Mesenchymal stem cell (in vitro differentiated cells and primary cell): ENCODE measurements at regions not wholly inside any gene's neighbourhood (a gene's known extent, or its start where the extent isn't known, plus 50 kb on each side); places are given as distances from the start of the nearest gene placed in this dataset.

Source experiments
- DNase-seq: peaks from one replicate; pipeline ENCODE4 v3.0.0-alpha.2; 2013
- H2AFZ ChIP-seq: one replicate; pipeline ENCODE4 v1.6.1; 2013; ENCODE audit warnings: low read depth, mild to moderate bottlenecking, control low read depth, inconsistent platforms, low read length, moderate library complexity
- H2AK5ac ChIP-seq: 2 replicates; pipeline ENCODE4 v1.6.1; 2013; ENCODE audit warnings: low read length, moderate library complexity, mild to moderate bottlenecking, inconsistent platforms; ENCODE audit not compliant: severe bottlenecking
- H2BK120ac ChIP-seq: one replicate; pipeline ENCODE4 v1.6.1; 2013; ENCODE audit warnings: low read depth, mild to moderate bottlenecking, inconsistent platforms, low read length, moderate library complexity
- H2BK12ac ChIP-seq, 2 experiments: one replicate each; pipeline ENCODE4 v1.6.1; 2013; ENCODE audit warnings: inconsistent platforms in 2 of 2, low read length in 2 of 2, mild to moderate bottlenecking in 2 of 2, moderate library complexity in 2 of 2, control low read depth in 1 of 2
- H2BK15ac ChIP-seq: one replicate; pipeline ENCODE4 v1.6.1; 2013; ENCODE audit warnings: mild to moderate bottlenecking, low read depth, inconsistent platforms; ENCODE audit not compliant: poor library complexity, severe bottlenecking
- H2BK5ac ChIP-seq: 2 replicates; pipeline ENCODE4 v1.6.1; 2013; ENCODE audit warnings: low read depth, mild to moderate bottlenecking, low read length, control low read depth, inconsistent platforms; ENCODE audit not compliant: poor library complexity, severe bottlenecking
- H3K14ac ChIP-seq, 2 experiments: one replicate each; pipeline ENCODE4 v1.6.1; 2013; ENCODE audit warnings: inconsistent platforms in 2 of 2, low read length in 2 of 2, control low read depth in 1 of 2, mild to moderate bottlenecking in 1 of 2, moderate library complexity in 1 of 2
- H3K18ac ChIP-seq, 2 experiments: one replicate each; pipeline ENCODE4 v1.6.1; 2013; ENCODE audit warnings: inconsistent platforms in 2 of 2, low read length in 2 of 2, control low read depth in 1 of 2, low read depth in 1 of 2, mild to moderate bottlenecking in 1 of 2
- H3K23ac ChIP-seq, 2 experiments: one replicate each; pipeline ENCODE4 v1.6.1; 2013; ENCODE audit warnings: inconsistent platforms in 2 of 2, low read length in 2 of 2, mild to moderate bottlenecking in 2 of 2, moderate library complexity in 2 of 2, control low read depth in 1 of 2
- H3K27ac ChIP-seq: 2 replicates; pipeline ENCODE4 v1.5.1; 2013; ENCODE audit warnings: mild to moderate bottlenecking, moderate library complexity, low read length, control low read depth, inconsistent platforms; ENCODE audit not compliant: poor library complexity, severe bottlenecking
- H3K27me3 ChIP-seq, 2 experiments: 2 replicates each; pipeline versions ENCODE4 v1.6.1 to v1.7.0; 2013; ENCODE audit warnings: low read length in 2 of 2, mild to moderate bottlenecking in 2 of 2, moderate library complexity in 2 of 2, control low read depth in 1 of 2, inconsistent platforms in 1 of 2; ENCODE audit not compliant: control insufficient read depth in 1 of 2, insufficient read depth in 1 of 2
- H3K36me3 ChIP-seq, 2 experiments: 2 replicates each; pipeline versions ENCODE4 v1.6.1 to v1.7.0; 2013; ENCODE audit warnings: low read length in 2 of 2, control low read depth in 1 of 2, inconsistent platforms in 1 of 2, low read depth in 1 of 2, mild to moderate bottlenecking in 1 of 2; ENCODE audit not compliant: insufficient read depth in 2 of 2, control insufficient read depth in 1 of 2
- H3K4ac ChIP-seq, 2 experiments: one replicate each; pipeline ENCODE4 v1.6.1; 2013; ENCODE audit warnings: inconsistent platforms in 2 of 2, low read length in 2 of 2, mild to moderate bottlenecking in 2 of 2, moderate library complexity in 2 of 2, control low read depth in 1 of 2, low read depth in 1 of 2
- H3K4me1 ChIP-seq: 2 replicates; pipeline ENCODE4 v1.6.1; 2013; ENCODE audit warnings: low read depth, low read length, control low read depth; ENCODE audit not compliant: control insufficient read depth, insufficient read depth
- H3K4me2 ChIP-seq: 2 replicates; pipeline ENCODE4 v1.6.1; 2013; ENCODE audit warnings: low read length, mild to moderate bottlenecking, inconsistent platforms; ENCODE audit not compliant: poor library complexity, severe bottlenecking
- H3K4me3 ChIP-seq, 2 experiments: 2 replicates each; pipeline versions ENCODE4 v1.5.1 to v1.7.0; 2013; ENCODE audit warnings: low read length in 2 of 2, mild to moderate bottlenecking in 2 of 2, control low read depth in 1 of 2, low read depth in 1 of 2; ENCODE audit not compliant: insufficient read depth in 1 of 2
- H3K79me1 ChIP-seq: replicated peaks from 2 replicates; pipeline ENCODE4 v1.6.1; 2013; ENCODE audit warnings: mild to moderate bottlenecking, control low read depth, low read length, inconsistent platforms; ENCODE audit not compliant: poor library complexity, severe bottlenecking
- H3K9ac ChIP-seq: 2 replicates; pipeline ENCODE4 v1.7.0; 2013; ENCODE audit warnings: mild to moderate bottlenecking, low read length, moderate library complexity
- H3K9me3 ChIP-seq: 2 replicates; pipeline ENCODE4 v1.7.0; 2013; ENCODE audit warnings: mild to moderate bottlenecking, low read length; ENCODE audit not compliant: control insufficient read depth
- H4K8ac ChIP-seq: one replicate; pipeline ENCODE4 v1.6.1; 2013; ENCODE audit warnings: inconsistent platforms, mild to moderate bottlenecking, low read length, moderate library complexity
- H4K91ac ChIP-seq: one replicate; pipeline ENCODE4 v1.6.1; 2013; ENCODE audit warnings: mild to moderate bottlenecking, low read length, inconsistent platforms
- WGBS: methylation state at CpG from one replicate; pipeline ENCODE4 v1.1.7; 2013; ENCODE audit warnings: mixed read lengths; 5-methylcytosine and 5-hydroxymethylcytosine counted together

- H4K91ac ChIP-seq = no peak overlapping the region
- H3K4ac ChIP-seq = no peak overlapping the region
- H2AK5ac ChIP-seq = no peak overlapping the region
- H3K79me1 ChIP-seq = no peaks in the 10 kb centered on the region
- no peak overlapping the region for H3K18ac ChIP-seq
- H2BK5ac ChIP-seq = no peak overlapping the region
- no peak overlapping the region for H2AFZ ChIP-seq
- H3K9me3 ChIP-seq = peaks cover 2% of the 10 kb centered on the region
- no peak overlapping the region for H3K27ac ChIP-seq
- no peak for DNase-seq
- no peak overlapping the region for H2BK12ac ChIP-seq
- no peak overlapping the region for H4K8ac ChIP-seq
- no peak overlapping the region for H3K23ac ChIP-seq
- no peak overlapping the region for H3K4me3 ChIP-seq
- WGBS = 100% methylated on average over 1 of the region's 2 CpGs
- H3K9ac ChIP-seq = no peak overlapping the region
- no peak overlapping the region for H2BK15ac ChIP-seq
- H3K27me3 ChIP-seq = no peaks in the 10 kb centered on the region
- no peaks in the 10 kb centered on the region for H3K36me3 ChIP-seq
- no peak overlapping the region for H2BK120ac ChIP-seq
- no peak overlapping the region for H3K14ac ChIP-seq
- H3K4me1 ChIP-seq = no peaks in the 10 kb centered on the region
- no peak overlapping the region for H3K4me2 ChIP-seq
Observed at GRCh38 chr5:20370061-20370460, 382.1 kb upstream of the CDH18 start.

GRCh38 chr5:20369518-20369885 lies 381.5 kb upstream of the CDH18 start:
- WGBS = no CpG with 5 or more reads among the region's 3 CpGs
- H3K79me1 ChIP-seq = no peaks in the 10 kb centered on the region
- no peaks in the 10 kb centered on the region for H3K4me1 ChIP-seq
- no peak overlapping the region for H3K23ac ChIP-seq
- H3K36me3 ChIP-seq = no peaks in the 10 kb centered on the region
- no peak overlapping the region for H4K91ac ChIP-seq
- H3K27ac ChIP-seq = no peak overlapping the region
- H2BK12ac ChIP-seq = no peak overlapping the region
- H3K9me3 ChIP-seq = peaks cover 2% of the 10 kb centered on the region
- H2AK5ac ChIP-seq = no peak overlapping the region
- no peak for DNase-seq
- no peak overlapping the region for H3K14ac ChIP-seq
- H2BK120ac ChIP-seq = no peak overlapping the region
- H3K4me3 ChIP-seq = no peak overlapping the region
- no peaks in the 10 kb centered on the region for H3K27me3 ChIP-seq
- no peak overlapping the region for H3K18ac ChIP-seq
- no peak overlapping the region for H3K9ac ChIP-seq
- no peak overlapping the region for H2AFZ ChIP-seq
- no peak overlapping the region for H3K4me2 ChIP-seq
- no peak overlapping the region for H3K4ac ChIP-seq
- H2BK15ac ChIP-seq = no peak overlapping the region
- H4K8ac ChIP-seq = no peak overlapping the region
- H2BK5ac ChIP-seq = no peak overlapping the region

DNA sequence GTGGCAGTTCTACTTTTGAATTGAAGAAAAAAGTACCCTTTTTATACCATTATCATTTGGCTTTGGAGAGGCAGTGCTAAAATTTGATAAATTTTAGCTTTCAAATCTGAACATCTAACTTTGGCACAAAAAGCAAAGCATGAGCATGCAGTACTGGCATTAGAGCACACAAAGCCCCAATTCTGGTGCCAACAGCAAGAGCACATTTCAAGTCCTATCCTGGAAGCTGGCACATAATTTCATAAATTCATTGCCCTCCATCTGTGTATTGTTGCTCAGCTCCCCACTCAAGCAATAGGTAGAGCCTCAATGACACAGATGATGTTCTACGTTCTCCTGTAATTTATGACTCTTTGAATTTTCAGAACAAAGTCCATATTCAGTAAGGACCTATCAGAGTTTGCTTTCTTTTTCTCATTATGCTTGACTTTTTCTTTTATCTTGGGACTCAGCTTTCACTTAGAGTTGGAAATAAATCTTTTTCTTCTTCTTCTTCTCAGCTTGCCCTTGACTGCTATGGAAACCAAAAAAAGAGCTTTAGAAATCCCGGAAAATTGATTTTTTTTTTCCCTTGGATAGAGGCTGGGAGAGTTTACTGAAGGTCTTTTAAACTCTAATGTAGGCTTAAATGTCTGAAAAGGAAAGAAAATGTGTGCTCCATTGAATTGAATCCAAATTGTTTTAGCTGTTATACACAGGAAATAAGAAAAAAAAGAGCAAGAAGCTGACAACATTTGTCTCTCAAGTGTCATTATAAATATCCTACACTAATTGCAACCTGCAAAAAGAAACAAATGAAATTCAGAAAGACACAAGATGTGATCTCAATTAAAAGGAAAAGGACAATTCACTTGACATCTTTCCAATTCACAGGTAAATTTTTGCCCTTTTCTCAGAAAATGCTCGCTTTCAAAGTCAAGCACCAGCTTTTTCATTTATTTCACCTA lies 380.8 kb upstream of the CDH18 start:
- no peak for DNase-seq
- H3K27me3 ChIP-seq = no peaks in the 10 kb centered on the region
- no peak overlapping the region for H4K91ac ChIP-seq
- no peaks in the 10 kb centered on the region for H3K4me1 ChIP-seq
- H2BK12ac ChIP-seq = no peak overlapping the region
- H2AFZ ChIP-seq = no peak overlapping the region
- no peak overlapping the region for H4K8ac ChIP-seq
- H3K4me2 ChIP-seq = no peak overlapping the region
- H2BK5ac ChIP-seq = no peak overlapping the region
- H3K18ac ChIP-seq = no peak overlapping the region
- peaks cover 2% of the 10 kb centered on the region for H3K9me3 ChIP-seq
- H3K14ac ChIP-seq = no peak overlapping the region
- 69% methylated on average over 3 of the region's 3 CpGs for WGBS
- H3K36me3 ChIP-seq = no peaks in the 10 kb centered on the region
- no peak overlapping the region for H3K23ac ChIP-seq
- no peak overlapping the region for H3K27ac ChIP-seq
- H3K79me1 ChIP-seq = no peaks in the 10 kb centered on the region
- H3K9ac ChIP-seq = no peak overlapping the region
- no peak overlapping the region for H2BK120ac ChIP-seq
- no peak overlapping the region for H3K4me3 ChIP-seq
- H2BK15ac ChIP-seq = no peak overlapping the region
- no peak overlapping the region for H2AK5ac ChIP-seq
- no peak overlapping the region for H3K4ac ChIP-seq

DNA sequence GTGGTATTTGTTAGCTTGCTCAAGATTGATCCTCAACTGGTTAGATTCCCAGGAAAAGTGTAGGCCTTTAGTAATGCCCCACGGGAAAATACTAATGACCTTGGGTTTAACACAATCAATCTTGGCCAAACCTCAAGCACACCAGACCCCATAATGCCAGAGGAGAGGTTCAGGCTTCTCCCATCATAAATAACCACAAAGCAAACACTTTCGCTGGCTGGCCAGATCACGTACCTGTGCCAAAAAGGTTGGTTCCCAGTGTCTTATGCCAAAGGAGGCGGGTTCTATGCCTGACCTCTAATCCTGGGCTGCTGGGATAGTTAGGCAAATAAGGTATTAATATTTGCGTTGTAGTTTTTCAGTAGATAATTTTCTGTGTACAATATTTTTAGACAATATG lies 379.2 kb upstream of the CDH18 start:
- no peak for DNase-seq
- H2BK5ac ChIP-seq = no peak overlapping the region
- no peak overlapping the region for H2BK15ac ChIP-seq
- no peak overlapping the region for H2AK5ac ChIP-seq
- H4K8ac ChIP-seq = no peak overlapping the region
- H3K4me3 ChIP-seq = no peak overlapping the region
- H3K23ac ChIP-seq = no peak overlapping the region
- H2BK12ac ChIP-seq = no peak overlapping the region
- no peaks in the 10 kb centered on the region for H3K27me3 ChIP-seq
- 63% methylated on average over 4 of the region's 5 CpGs for WGBS
- H3K36me3 ChIP-seq = no peaks in the 10 kb centered on the region
- no peaks in the 10 kb centered on the region for H3K9me3 ChIP-seq
- H2AFZ ChIP-seq = no peak overlapping the region
- no peak overlapping the region for H2BK120ac ChIP-seq
- H3K4ac ChIP-seq = no peak overlapping the region
- no peak overlapping the region for H3K18ac ChIP-seq
- no peaks in the 10 kb centered on the region for H3K4me1 ChIP-seq
- H3K27ac ChIP-seq = no peak overlapping the region
- no peak overlapping the region for H3K9ac ChIP-seq
- H3K14ac ChIP-seq = no peak overlapping the region
- no peak overlapping the region for H4K91ac ChIP-seq
- H3K79me1 ChIP-seq = no peaks in the 10 kb centered on the region
- H3K4me2 ChIP-seq = no peak overlapping the region
